ENCODE measurements at regions not wholly inside any gene's neighbourhood (a gene's known extent, or its start where the extent isn't known, plus 50 kb on each side); places are given as distances from the start of the nearest gene placed in this dataset.
"Not testable (repeated sequence)": the region's sequence is repeated elsewhere in the genome, so short reads cannot be mapped to it uniquely, and the experiment has no call there.

GRCh38 chr11:69218946-69219720 is 63.4 kb downstream of the SMIM38 start:
- peak in 1 of 2 donors; percentile 11 for DNase-seq
- 71 to 85% (median 81%) methylated on average over 6 to 11 of the region's 11 CpGs for WGBS, 5 donors

GRCh38 chr11:69219991-69220390 is 64.3 kb downstream of the SMIM38 start:
- Histone ChIP-seq H3K4me3 (no peak overlapping the region), H3K27ac (no peak overlapping the region), H3K36me3 (no peaks in the 10 kb centered on the region), H3K9me3 (no peaks in the 10 kb centered on the region), H3K4me1 (peaks cover 0 to 10% (median 4%) of the 10 kb centered on the region in 4 donors), H3K27me3 (peaks cover 0 to 11% (median 0%) of the 10 kb centered on the region in 3 donors)
- TF ChIP-seq POLR2A (IDR thresholded peaks at IDR 0.05) (no peak), POLR2AphosphoS5 (IDR thresholded peaks at IDR 0.05) (no peak), CTCF (IDR thresholded peaks at IDR 0.05) (no peak), EP300 (IDR thresholded peaks at IDR 0.05) (no peak)
- WGBS, 5 donors: 51 to 63% (median 55%) methylated on average over 11 of the region's 11 CpGs
- DNase-seq: peak in 1 of 2 donors; percentile 3
- intact Hi-C loops (cut with DNase I; ENCODE audit: low total_unique reads): no loop called here

More at GRCh38 chr11:69218946-69219720, 63.4 kb downstream of the SMIM38 start:
- intact Hi-C loops (cut with DNase I; ENCODE audit: low total_unique reads): no loop called here
- H3K4me1 ChIP-seq: peaks cover 0 to 10% (median 4%) of the 10 kb centered on the region in 4 donors
- H3K4me3 ChIP-seq: no peak overlapping the region
- H3K27me3 ChIP-seq: peaks cover 0 to 11% (median 0%) of the 10 kb centered on the region in 3 donors
- no peaks in the 10 kb centered on the region for H3K36me3 ChIP-seq
- TF ChIP-seq CTCF (IDR thresholded peaks at IDR 0.05): no peak
- no peak for TF ChIP-seq POLR2AphosphoS5 (IDR thresholded peaks at IDR 0.05)
- no peak for TF ChIP-seq POLR2A (IDR thresholded peaks at IDR 0.05)
- TF ChIP-seq EP300 (IDR thresholded peaks at IDR 0.05): no peak
- H3K27ac ChIP-seq: no peak overlapping the region
- H3K9me3 ChIP-seq: no peaks in the 10 kb centered on the region

GRCh38 chr11:69220561-69221051 is 64.9 kb downstream of the SMIM38 start:
- peaks cover 0 to 10% (median 4%) of the 10 kb centered on the region in 4 donors for H3K4me1 ChIP-seq
- H3K27ac ChIP-seq: no peak overlapping the region
- intact Hi-C loops (cut with DNase I; ENCODE audit: low total_unique reads): no loop called here
- WGBS, 5 donors: 76 to 93% (median 90%) methylated on average over 5 to 13 of the region's 13 CpGs
- H3K36me3 ChIP-seq: no peaks in the 10 kb centered on the region
- peak in 1 of 2 donors; percentile 25 for DNase-seq
- TF ChIP-seq POLR2A (IDR thresholded peaks at IDR 0.05): no peak
- no peak for TF ChIP-seq EP300 (IDR thresholded peaks at IDR 0.05)
- no peak for TF ChIP-seq POLR2AphosphoS5 (IDR thresholded peaks at IDR 0.05)
- TF ChIP-seq CTCF (IDR thresholded peaks at IDR 0.05): no peak
- H3K27me3 ChIP-seq: peaks cover 0 to 11% (median 0%) of the 10 kb centered on the region in 3 donors
- H3K4me3 ChIP-seq: no peak overlapping the region
- peaks cover 0 to under 1% (median 0%) of the 10 kb centered on the region in 4 donors for H3K9me3 ChIP-seq

- Histone ChIP-seq H3K36me3 (no peaks in the 10 kb centered on the region), H3K27ac (no peak overlapping the region), H3K27me3 (peaks cover 0 to 11% (median 0%) of the 10 kb centered on the region in 3 donors), H3K9me3 (peaks cover 0 to 4% (median 0%) of the 10 kb centered on the region in 4 donors), H3K4me3 (no peak overlapping the region), H3K4me1 (peaks cover 0 to 10% (median 4%) of the 10 kb centered on the region in 4 donors)
- intact Hi-C loops (cut with DNase I; ENCODE audit: low total_unique reads): no loop called here
- DNase-seq: peak in 1 of 2 donors; percentile 3
- no peak for TF ChIP-seq EP300 (IDR thresholded peaks at IDR 0.05)
- TF ChIP-seq POLR2A (IDR thresholded peaks at IDR 0.05): no peak
- 88 to 93% (median 91%) methylated on average over 4 of the region's 4 CpGs for WGBS, 5 donors
Observed at GRCh38 chr11:69221086-69221485, 65.4 kb downstream of the SMIM38 start.

GRCh38 chr11:69221636-69222035 is 65.9 kb downstream of the SMIM38 start:
- Histone ChIP-seq H3K27me3 (peaks cover 0 to 11% (median 0%) of the 10 kb centered on the region in 3 donors), H3K4me1 (peaks cover 0 to 10% (median 4%) of the 10 kb centered on the region in 4 donors)
- H3K36me3 ChIP-seq; H3K27ac ChIP-seq; H3K9me3 ChIP-seq; H3K4me3 ChIP-seq; intact Hi-C loops (cut with DNase I; ENCODE audit: low total_unique reads): not testable (repeated sequence)
- DNase-seq: peak in 1 of 2 donors; percentile 17
- 88 to 93% (median 90%) methylated on average over 8 of the region's 8 CpGs for WGBS, 5 donors
